Progenitor cell of endocrine pancreas (in vitro differentiated cells): ENCODE measurements at regions not wholly inside any gene's neighbourhood (a gene's known extent, or its start where the extent isn't known, plus 50 kb on each side); places are given as distances from the start of the nearest gene placed in this dataset.

Source experiments
- DNase-seq: peaks from one replicate; pipeline ENCODE4 v3.0.0; 2021; ENCODE audit warnings: low spot score; ENCODE audit not compliant: unreplicated experiment
- H3K27ac Mint-ChIP-seq: 2 replicates; pipeline ENCODE4 v1.8.0; 2021; ENCODE audit warnings: mild to moderate bottlenecking, moderate library complexity, mixed read lengths
- H3K27me3 Mint-ChIP-seq: 2 replicates; pipeline ENCODE4 v1.8.0; 2021; ENCODE audit warnings: mixed read lengths
- H3K36me3 Mint-ChIP-seq: 2 replicates; pipeline ENCODE4 v1.8.0; 2022; ENCODE audit warnings: mixed read lengths; ENCODE audit not compliant: insufficient read depth
- H3K4me1 Mint-ChIP-seq: 2 replicates; pipeline ENCODE4 v1.8.0; 2021; ENCODE audit warnings: low read depth, mixed read lengths
- H3K4me3 Mint-ChIP-seq: 2 replicates; pipeline ENCODE4 v1.8.0; 2021; ENCODE audit warnings: low read depth, mild to moderate bottlenecking, moderate library complexity, mixed read lengths
- H3K9me3 Mint-ChIP-seq: 2 replicates; pipeline ENCODE4 v1.8.0; 2021; ENCODE audit warnings: low read depth, mixed read lengths
- TF ChIP-seq, protein P1 (sequence below): fragments of 200-600 bp; sonication (generic); IDR thresholded peaks from one replicate; pipeline ENCODE4 v1.5.0; 2021; ENCODE audit warnings: antibody characterized with exemption, mild to moderate bottlenecking; ENCODE audit not compliant: unreplicated experiment

DNA sequence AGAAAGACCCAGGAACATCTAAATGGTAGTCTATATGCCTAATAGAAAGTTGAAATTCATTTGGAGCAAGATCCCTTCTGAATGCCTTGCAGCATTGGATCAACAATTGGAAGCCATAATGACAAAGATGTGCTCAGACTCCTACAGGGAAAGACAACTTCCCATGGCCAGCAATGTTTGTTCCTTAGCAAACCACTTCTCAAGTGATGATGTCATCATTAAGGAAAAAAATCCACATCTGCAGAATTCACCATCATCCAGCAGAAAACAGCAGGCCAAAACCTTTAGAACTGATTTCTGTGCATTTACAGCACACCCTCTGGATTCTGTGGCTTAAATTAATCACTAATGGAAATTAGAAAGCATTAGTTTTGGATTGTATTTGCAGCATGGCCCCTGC is 82.4 kb upstream of the ZIC3 start:
- H3K27ac Mint-ChIP-seq: no peak overlapping the region
- no peak overlapping the region for H3K4me3 Mint-ChIP-seq
- no peaks in the 10 kb centered on the region for H3K36me3 Mint-ChIP-seq

GRCh38 chrX:137482136-137482535 is 83.8 kb upstream of the ZIC3 start:
- DNase-seq: no peak
- TF ChIP-seq, protein P1, sequence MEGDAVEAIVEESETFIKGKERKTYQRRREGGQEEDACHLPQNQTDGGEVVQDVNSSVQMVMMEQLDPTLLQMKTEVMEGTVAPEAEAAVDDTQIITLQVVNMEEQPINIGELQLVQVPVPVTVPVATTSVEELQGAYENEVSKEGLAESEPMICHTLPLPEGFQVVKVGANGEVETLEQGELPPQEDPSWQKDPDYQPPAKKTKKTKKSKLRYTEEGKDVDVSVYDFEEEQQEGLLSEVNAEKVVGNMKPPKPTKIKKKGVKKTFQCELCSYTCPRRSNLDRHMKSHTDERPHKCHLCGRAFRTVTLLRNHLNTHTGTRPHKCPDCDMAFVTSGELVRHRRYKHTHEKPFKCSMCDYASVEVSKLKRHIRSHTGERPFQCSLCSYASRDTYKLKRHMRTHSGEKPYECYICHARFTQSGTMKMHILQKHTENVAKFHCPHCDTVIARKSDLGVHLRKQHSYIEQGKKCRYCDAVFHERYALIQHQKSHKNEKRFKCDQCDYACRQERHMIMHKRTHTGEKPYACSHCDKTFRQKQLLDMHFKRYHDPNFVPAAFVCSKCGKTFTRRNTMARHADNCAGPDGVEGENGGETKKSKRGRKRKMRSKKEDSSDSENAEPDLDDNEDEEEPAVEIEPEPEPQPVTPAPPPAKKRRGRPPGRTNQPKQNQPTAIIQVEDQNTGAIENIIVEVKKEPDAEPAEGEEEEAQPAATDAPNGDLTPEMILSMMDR: no peak
- Mint-ChIP-seq H3K27ac (no peak overlapping the region), H3K36me3 (no peaks in the 10 kb centered on the region), H3K4me3 (no peak overlapping the region), H3K4me1 (peaks cover 4% of the 10 kb centered on the region), H3K27me3 (no peaks in the 10 kb centered on the region), H3K9me3 (peaks cover 13% of the 10 kb centered on the region)

More for the DNA sequence above, 82.4 kb upstream of the ZIC3 start:
- TF ChIP-seq, protein P1: no peak
- H3K4me1 Mint-ChIP-seq: peaks cover 4% of the 10 kb centered on the region
- no peaks in the 10 kb centered on the region for H3K27me3 Mint-ChIP-seq
- peaks cover 13% of the 10 kb centered on the region for H3K9me3 Mint-ChIP-seq
- DNase-seq: no peak

DNA sequence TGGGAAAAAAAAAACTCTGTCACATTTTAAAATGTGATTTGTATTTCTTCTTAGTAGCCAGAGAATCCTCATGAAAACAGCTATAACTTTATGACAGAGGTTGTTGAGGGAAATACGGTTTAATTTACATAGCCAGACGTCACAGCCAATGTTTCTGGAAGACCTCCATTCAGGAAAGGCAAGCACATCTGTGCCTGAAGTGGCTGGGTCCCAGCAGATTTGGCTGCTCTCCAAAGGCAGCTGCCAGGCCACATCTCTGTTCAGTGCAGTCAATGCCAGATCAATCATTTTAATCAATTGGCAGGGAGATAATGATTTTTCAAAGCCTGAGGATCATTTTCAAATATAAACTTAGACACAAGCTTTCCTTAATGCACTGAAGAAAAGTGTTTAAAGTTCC is 86.5 kb upstream of the ZIC3 start:
- H3K9me3 Mint-ChIP-seq: peaks cover 12% of the 10 kb centered on the region
- no peaks in the 10 kb centered on the region for H3K36me3 Mint-ChIP-seq
- no peak overlapping the region for H3K4me3 Mint-ChIP-seq
- no peak for DNase-seq
- TF ChIP-seq, protein P1: no peak
- no peak overlapping the region for H3K27ac Mint-ChIP-seq
- H3K27me3 Mint-ChIP-seq: no peaks in the 10 kb centered on the region
- peaks cover 4% of the 10 kb centered on the region for H3K4me1 Mint-ChIP-seq

- H3K4me1 Mint-ChIP-seq: no peaks in the 10 kb centered on the region
- no peak for DNase-seq
- H3K4me3 Mint-ChIP-seq: no peak overlapping the region
- H3K36me3 Mint-ChIP-seq: peaks cover 2% of the 10 kb centered on the region
- no peak overlapping the region for H3K27ac Mint-ChIP-seq
- TF ChIP-seq, protein P1: no peak
- H3K9me3 Mint-ChIP-seq: peaks cover 42% of the 10 kb centered on the region
- peaks cover 3% of the 10 kb centered on the region for H3K27me3 Mint-ChIP-seq
Measured at GRCh38 chrX:137441711-137442110, 124.2 kb upstream of the ZIC3 start.

GRCh38 chrX:137432609-137433008 is 133.3 kb upstream of the ZIC3 start:
- no peak overlapping the region for H3K27ac Mint-ChIP-seq
- no peak for DNase-seq
- H3K4me1 Mint-ChIP-seq: no peaks in the 10 kb centered on the region
- H3K4me3 Mint-ChIP-seq: no peak overlapping the region
- H3K27me3 Mint-ChIP-seq: peaks cover 39% of the 10 kb centered on the region
- TF ChIP-seq, protein P1: peak; percentile 52
- H3K36me3 Mint-ChIP-seq: peaks cover 2% of the 10 kb centered on the region
- H3K9me3 Mint-ChIP-seq: peaks cover 35% of the 10 kb centered on the region
